PFSK-1 (cell line): ENCODE measurements at regions not wholly inside any gene's neighbourhood (a gene's known extent, or its start where the extent isn't known, plus 50 kb on each side); places are given as distances from the start of the nearest gene placed in this dataset.

Experiments
- POLR2AphosphoS5 ChIP-seq: IDR thresholded peaks from 2 replicates; pipeline ENCODE4 v1.6.1; 2012; ENCODE audit warnings: low read depth, mild to moderate bottlenecking, control low read depth, low read length, moderate library complexity
- SIN3A ChIP-seq: IDR thresholded peaks from 2 replicates; pipeline ENCODE4 v1.6.1; 2012; ENCODE audit warnings: mild to moderate bottlenecking, low read length, moderate library complexity, borderline replicate concordance; ENCODE audit not compliant: insufficient read depth
- TAF1 ChIP-seq: IDR thresholded peaks from 2 replicates; pipeline ENCODE4 v1.6.1; 2012; ENCODE audit warnings: low read length, control low read depth, borderline replicate concordance; ENCODE audit not compliant: insufficient read depth

GRCh38 chr3:128547368-128547987 is 54.5 kb upstream of the GATA2 start:
- no peak for TF ChIP-seq SIN3A
- no peak for TF ChIP-seq TAF1
- no peak for TF ChIP-seq POLR2AphosphoS5
